ENCODE measurements at regions not wholly inside any gene's neighbourhood (a gene's known extent, or its start where the extent isn't known, plus 50 kb on each side); places are given as distances from the start of the nearest gene placed in this dataset.

- H3K36me3 ChIP-seq (ENCODE audit: control insufficient read depth, insufficient read depth, low read length) = no peaks in the 10 kb centered on the region
- DNase-seq (ENCODE audit: extremely low read depth, insufficient read length) = no peak
- TF ChIP-seq CTCF (IDR thresholded peaks at IDR 0.05; ENCODE audit: insufficient read depth, low read length, poor library complexity, severe bottlenecking) = no peak
- H3K4me3 ChIP-seq (replicated peaks; ENCODE audit: low read depth, low read length) = no peak overlapping the region
- no peaks in the 10 kb centered on the region for H3K27me3 ChIP-seq (replicated peaks; ENCODE audit: control insufficient read depth, insufficient read depth, low read length)
Observed at GRCh38 chr4:147101678-147102077, 156.0 kb upstream of the TTC29 start.

- TF ChIP-seq CTCF (IDR thresholded peaks at IDR 0.05; ENCODE audit: insufficient read depth, low read length, poor library complexity, severe bottlenecking) = no peak
- H3K4me3 ChIP-seq (replicated peaks; ENCODE audit: low read depth, low read length) = no peak overlapping the region
- no peak for DNase-seq (ENCODE audit: extremely low read depth, insufficient read length)
- H3K36me3 ChIP-seq (ENCODE audit: control insufficient read depth, insufficient read depth, low read length) = no peaks in the 10 kb centered on the region
- H3K27me3 ChIP-seq (replicated peaks; ENCODE audit: control insufficient read depth, insufficient read depth, low read length) = no peaks in the 10 kb centered on the region
Observed at GRCh38 chr4:147102596-147102995, 156.9 kb upstream of the TTC29 start.

GRCh38 chr4:147103403-147103946 is 157.8 kb upstream of the TTC29 start:
- Histone ChIP-seq H3K36me3 (ENCODE audit: control insufficient read depth, insufficient read depth, low read length) (no peaks in the 10 kb centered on the region), H3K27me3 (replicated peaks; ENCODE audit: control insufficient read depth, insufficient read depth, low read length) (no peaks in the 10 kb centered on the region), H3K4me3 (replicated peaks; ENCODE audit: low read depth, low read length) (no peak overlapping the region)
- TF ChIP-seq CTCF (IDR thresholded peaks at IDR 0.05; ENCODE audit: insufficient read depth, low read length, poor library complexity, severe bottlenecking) = no peak
- no peak for DNase-seq (ENCODE audit: extremely low read depth, insufficient read length)

- no peaks in the 10 kb centered on the region for H3K27me3 ChIP-seq (replicated peaks; ENCODE audit: control insufficient read depth, insufficient read depth, low read length)
- no peak for TF ChIP-seq CTCF (IDR thresholded peaks at IDR 0.05; ENCODE audit: insufficient read depth, low read length, poor library complexity, severe bottlenecking)
- H3K36me3 ChIP-seq (ENCODE audit: control insufficient read depth, insufficient read depth, low read length) = no peaks in the 10 kb centered on the region
- no peak overlapping the region for H3K4me3 ChIP-seq (replicated peaks; ENCODE audit: low read depth, low read length)
- DNase-seq (ENCODE audit: extremely low read depth, insufficient read length) = no peak
Observed at GRCh38 chr4:147104768-147105167, 159.1 kb upstream of the TTC29 start.

GRCh38 chr4:147108409-147108808 is 162.7 kb upstream of the TTC29 start:
- TF ChIP-seq CTCF (IDR thresholded peaks at IDR 0.05; ENCODE audit: insufficient read depth, low read length, poor library complexity, severe bottlenecking) = no peak
- no peaks in the 10 kb centered on the region for H3K36me3 ChIP-seq (ENCODE audit: control insufficient read depth, insufficient read depth, low read length)
- no peak overlapping the region for H3K4me3 ChIP-seq (replicated peaks; ENCODE audit: low read depth, low read length)
- DNase-seq (ENCODE audit: extremely low read depth, insufficient read length) = no peak
- no peaks in the 10 kb centered on the region for H3K27me3 ChIP-seq (replicated peaks; ENCODE audit: control insufficient read depth, insufficient read depth, low read length)

GRCh38 chr4:147109800-147110199 is 164.1 kb upstream of the TTC29 start:
- no peak for TF ChIP-seq CTCF (IDR thresholded peaks at IDR 0.05; ENCODE audit: insufficient read depth, low read length, poor library complexity, severe bottlenecking)
- Histone ChIP-seq H3K27me3 (replicated peaks; ENCODE audit: control insufficient read depth, insufficient read depth, low read length) (no peaks in the 10 kb centered on the region), H3K36me3 (ENCODE audit: control insufficient read depth, insufficient read depth, low read length) (no peaks in the 10 kb centered on the region), H3K4me3 (replicated peaks; ENCODE audit: low read depth, low read length) (no peak overlapping the region)
- DNase-seq (ENCODE audit: extremely low read depth, insufficient read length) = no peak

All from GM06990 (cell line).